ENCODE measurements at regions not wholly inside any gene's neighbourhood (a gene's known extent, or its start where the extent isn't known, plus 50 kb on each side); places are given as distances from the start of the nearest gene placed in this dataset.

GRCh38 chr3:168239287-168239686, 143.6 kb upstream of the GOLIM4 start:
- DNase-seq (no peak), ATAC-seq (no peak)

- DNase-seq (no peak), ATAC-seq (no peak)
Observed at GRCh38 chr3:168233001-168233400, 137.3 kb upstream of the GOLIM4 start.

- DNase-seq: no peak
- no peak for ATAC-seq
Observed at GRCh38 chr3:168223085-168223484, 127.4 kb upstream of the GOLIM4 start.

GRCh38 chr3:168220556-168220955, 124.8 kb upstream of the GOLIM4 start:
- DNase-seq: no peak
- no peak for ATAC-seq

- DNase-seq (no peak), ATAC-seq (no peak)
Observed at GRCh38 chr3:168219530-168219929, 123.8 kb upstream of the GOLIM4 start.

GRCh38 chr3:168218600-168218999, 122.9 kb upstream of the GOLIM4 start:
- ATAC-seq (no peak), DNase-seq (no peak)

- ATAC-seq (no peak), DNase-seq (no peak)
Observed at GRCh38 chr3:168216851-168217250, 121.1 kb upstream of the GOLIM4 start.

- ATAC-seq (no peak), DNase-seq (no peak)
Observed at GRCh38 chr3:168213920-168214319, 118.2 kb upstream of the GOLIM4 start.

- ATAC-seq: no peak
- no peak for DNase-seq
Observed at GRCh38 chr3:168212664-168213285, 117.1 kb upstream of the GOLIM4 start.

GRCh38 chr3:168205451-168205850, 109.7 kb upstream of the GOLIM4 start:
- DNase-seq: no peak
- ATAC-seq: no peak

- DNase-seq: no peak
- ATAC-seq: no peak
Observed at GRCh38 chr3:168197162-168197561, 101.4 kb upstream of the GOLIM4 start.

GRCh38 chr3:168191856-168192255, 96.1 kb upstream of the GOLIM4 start:
- ATAC-seq: no peak
- DNase-seq: no peak

- DNase-seq (no peak), ATAC-seq (no peak)
Observed at GRCh38 chr3:168187233-168187632, 91.5 kb upstream of the GOLIM4 start.

GRCh38 chr3:168186293-168186983, 90.7 kb upstream of the GOLIM4 start:
- DNase-seq (no peak), ATAC-seq (no peak)

GRCh38 chr3:168183774-168184173, 88.0 kb upstream of the GOLIM4 start:
- no peak for DNase-seq
- ATAC-seq: no peak

GRCh38 chr3:168168743-168169142, 73.0 kb upstream of the GOLIM4 start:
- ATAC-seq (no peak), DNase-seq (no peak)

- ATAC-seq: no peak
- peak; percentile 47 for DNase-seq
Observed at GRCh38 chr3:168165390-168166269, 69.9 kb upstream of the GOLIM4 start.

GRCh38 chr3:168162172-168162571, 66.4 kb upstream of the GOLIM4 start:
- no peak for ATAC-seq
- no peak for DNase-seq

GRCh38 chr3:168161696-168162095, 66.0 kb upstream of the GOLIM4 start:
- no peak for ATAC-seq
- no peak for DNase-seq

- ATAC-seq (no peak), DNase-seq (no peak)
Observed at GRCh38 chr3:168157903-168158302, 62.2 kb upstream of the GOLIM4 start.

- DNase-seq (no peak), ATAC-seq (no peak)
Observed at GRCh38 chr3:168157099-168157700, 61.5 kb upstream of the GOLIM4 start.

- DNase-seq (no peak), ATAC-seq (no peak)
Observed at GRCh38 chr3:168156479-168156878, 60.8 kb upstream of the GOLIM4 start.

GRCh38 chr3:168155303-168155702, 59.6 kb upstream of the GOLIM4 start:
- ATAC-seq (no peak), DNase-seq (no peak)

Measured in stimulated activated naive CD8-positive, alpha-beta T cell treated with anti-CD3 and anti-CD28 coated beads, Interleukin-15, Interleukin-2, amounts not matched to agents 100 U/mL and 50 U/mL, for 24 hours (primary cell).